Endothelial cell of umbilical vein (primary cell): ENCODE measurements at regions not wholly inside any gene's neighbourhood (a gene's known extent, or its start where the extent isn't known, plus 50 kb on each side); places are given as distances from the start of the nearest gene placed in this dataset.

Experiments
- MYC ChIP-seq: IDR thresholded peaks from one replicate; pipeline ENCODE4 v1.6.1; 2011; ENCODE audit warnings: mild to moderate bottlenecking, low read depth, low read length
- POLR2A ChIP-seq: IDR thresholded peaks from 2 replicates; pipeline ENCODE4 v1.6.1; 2012; ENCODE audit warnings: low read depth, mild to moderate bottlenecking, control low read depth, low read length
- POLR2AphosphoS5 ChIP-seq: IDR thresholded peaks from 2 replicates; pipeline ENCODE4 v1.6.1; 2012; ENCODE audit warnings: low read depth, mild to moderate bottlenecking, control low read depth, low read length, moderate library complexity; ENCODE audit not compliant: insufficient read depth
- TF ChIP-seq, protein P1 (sequence below), 2 donors: IDR thresholded peaks; 1 replicate in 1 of 2; 2 replicates in 1 of 2; pipeline ENCODE4 v1.5.1; 2011; ENCODE audit warnings: low read length in 2 of 2, mild to moderate bottlenecking in 2 of 2, moderate library complexity in 2 of 2, control low read depth in 1 of 2, inconsistent platforms in 1 of 2, low read depth in 1 of 2; ENCODE audit not compliant: insufficient read depth in 1 of 2; ENCODE audit errors: extremely low read depth in 1 of 2

DNA sequence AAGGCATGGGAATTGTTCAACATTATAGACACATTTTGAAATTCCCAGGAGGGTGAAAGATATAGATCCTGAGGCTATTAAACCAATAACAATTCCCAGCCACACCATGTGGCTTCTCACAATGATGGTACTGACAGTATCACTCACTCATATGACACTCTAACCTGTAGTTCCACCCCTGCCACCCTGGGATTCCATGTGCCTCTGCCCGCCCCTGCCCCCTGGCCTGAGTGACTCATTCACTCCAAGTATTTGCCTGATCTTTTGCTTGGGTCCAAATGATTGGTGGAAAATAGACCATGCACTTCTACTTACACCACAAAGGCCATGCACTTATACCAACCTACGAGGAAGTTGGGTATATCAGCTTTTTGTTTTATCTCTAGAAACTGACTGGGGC is 305.2 kb upstream of the DAB2 start:
- TF ChIP-seq, protein P1, sequence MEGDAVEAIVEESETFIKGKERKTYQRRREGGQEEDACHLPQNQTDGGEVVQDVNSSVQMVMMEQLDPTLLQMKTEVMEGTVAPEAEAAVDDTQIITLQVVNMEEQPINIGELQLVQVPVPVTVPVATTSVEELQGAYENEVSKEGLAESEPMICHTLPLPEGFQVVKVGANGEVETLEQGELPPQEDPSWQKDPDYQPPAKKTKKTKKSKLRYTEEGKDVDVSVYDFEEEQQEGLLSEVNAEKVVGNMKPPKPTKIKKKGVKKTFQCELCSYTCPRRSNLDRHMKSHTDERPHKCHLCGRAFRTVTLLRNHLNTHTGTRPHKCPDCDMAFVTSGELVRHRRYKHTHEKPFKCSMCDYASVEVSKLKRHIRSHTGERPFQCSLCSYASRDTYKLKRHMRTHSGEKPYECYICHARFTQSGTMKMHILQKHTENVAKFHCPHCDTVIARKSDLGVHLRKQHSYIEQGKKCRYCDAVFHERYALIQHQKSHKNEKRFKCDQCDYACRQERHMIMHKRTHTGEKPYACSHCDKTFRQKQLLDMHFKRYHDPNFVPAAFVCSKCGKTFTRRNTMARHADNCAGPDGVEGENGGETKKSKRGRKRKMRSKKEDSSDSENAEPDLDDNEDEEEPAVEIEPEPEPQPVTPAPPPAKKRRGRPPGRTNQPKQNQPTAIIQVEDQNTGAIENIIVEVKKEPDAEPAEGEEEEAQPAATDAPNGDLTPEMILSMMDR (IDR thresholded peaks at IDR 0.05; ENCODE audit: extremely low read depth in 1 of 2, insufficient read depth in 1 of 2, low read depth in 1 of 2, low read length in 2 of 2) = no peak
- no peak for TF ChIP-seq POLR2A
- TF ChIP-seq POLR2AphosphoS5 = no peak
- TF ChIP-seq MYC = no peak
